ENCODE measurements at regions not wholly inside any gene's neighbourhood (a gene's known extent, or its start where the extent isn't known, plus 50 kb on each side); places are given as distances from the start of the nearest gene placed in this dataset.

DNA sequence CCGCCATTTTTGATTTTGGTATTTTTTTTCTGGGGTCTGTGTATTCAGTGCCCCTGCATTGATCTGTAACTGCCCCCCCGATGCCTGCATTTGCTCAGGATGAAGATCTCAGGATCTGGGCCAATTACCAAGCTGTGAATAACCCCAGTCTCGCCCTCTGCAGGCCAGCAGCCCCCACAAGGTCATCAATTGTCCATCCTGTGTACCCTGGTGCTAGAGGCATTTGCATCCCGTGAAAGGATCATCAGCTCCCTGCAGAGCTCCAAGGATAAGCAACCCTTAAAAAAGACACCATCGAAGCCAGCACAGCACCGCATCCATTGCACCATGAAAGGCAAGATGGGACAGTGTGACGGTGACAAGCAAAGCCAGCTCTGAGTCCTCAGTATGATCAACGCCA lies 154.1 kb upstream of the KLHL29 start:
- TF ChIP-seq, protein P1, sequence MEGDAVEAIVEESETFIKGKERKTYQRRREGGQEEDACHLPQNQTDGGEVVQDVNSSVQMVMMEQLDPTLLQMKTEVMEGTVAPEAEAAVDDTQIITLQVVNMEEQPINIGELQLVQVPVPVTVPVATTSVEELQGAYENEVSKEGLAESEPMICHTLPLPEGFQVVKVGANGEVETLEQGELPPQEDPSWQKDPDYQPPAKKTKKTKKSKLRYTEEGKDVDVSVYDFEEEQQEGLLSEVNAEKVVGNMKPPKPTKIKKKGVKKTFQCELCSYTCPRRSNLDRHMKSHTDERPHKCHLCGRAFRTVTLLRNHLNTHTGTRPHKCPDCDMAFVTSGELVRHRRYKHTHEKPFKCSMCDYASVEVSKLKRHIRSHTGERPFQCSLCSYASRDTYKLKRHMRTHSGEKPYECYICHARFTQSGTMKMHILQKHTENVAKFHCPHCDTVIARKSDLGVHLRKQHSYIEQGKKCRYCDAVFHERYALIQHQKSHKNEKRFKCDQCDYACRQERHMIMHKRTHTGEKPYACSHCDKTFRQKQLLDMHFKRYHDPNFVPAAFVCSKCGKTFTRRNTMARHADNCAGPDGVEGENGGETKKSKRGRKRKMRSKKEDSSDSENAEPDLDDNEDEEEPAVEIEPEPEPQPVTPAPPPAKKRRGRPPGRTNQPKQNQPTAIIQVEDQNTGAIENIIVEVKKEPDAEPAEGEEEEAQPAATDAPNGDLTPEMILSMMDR (IDR thresholded peaks at IDR 0.05; ENCODE audit: insufficient read depth in 1 of 2, low read depth in 1 of 2, low read length in 1 of 2, severe bottlenecking in 1 of 2, unreplicated experiment in 1 of 2) = no peak
- no peaks in the 10 kb centered on the region for H3K36me3 ChIP-seq (ENCODE audit: control insufficient read depth, insufficient read depth, low read length)
- H3K4me3 ChIP-seq (ENCODE audit: low read depth, low read length) = peak overlapping the region; percentile 27
- H3K9me3 Mint-ChIP-seq (ENCODE audit: unreplicated experiment) = no peaks in the 10 kb centered on the region
- 0 out of 2 replicates have a peak, but pooled peaks cover 3% of the 10 kb centered on the region for H3K4me1 ChIP-seq
- H3K27ac Mint-ChIP-seq (ENCODE audit: unreplicated experiment) = peak overlapping the region; percentile 83
- no peaks in the 10 kb centered on the region for H3K9me3 ChIP-seq
- H3K4me1 Mint-ChIP-seq (ENCODE audit: low read depth, unreplicated experiment) = peaks cover 6% of the 10 kb centered on the region
- H3K27me3 ChIP-seq (replicated peaks; ENCODE audit: control insufficient read depth, insufficient read depth, low read length) = no peaks in the 10 kb centered on the region
- ChIA-PET POLR2A (no interaction called here), CTCF (interaction anchor here (0.7 to 0.8 kb wide), 2 partner anchors 8 to 161 kb away, joined by 3 read pairs; no protein-coding TSS in a partner anchor)
- no peaks in the 10 kb centered on the region for H3K36me3 Mint-ChIP-seq (ENCODE audit: insufficient read depth, unreplicated experiment)
- peak overlapping the region; percentile 83 for H3K4me3 Mint-ChIP-seq (ENCODE audit: unreplicated experiment)
- BruUV-seq (replicated peaks) = no TSS peak
- no peaks in the 10 kb centered on the region for H3K27me3 Mint-ChIP-seq (ENCODE audit: insufficient read depth, unreplicated experiment)
- intact Hi-C loops (cut with micrococcal nuclease; ENCODE audit: unreplicated experiment) = no loop called here
- DNase-seq = no peak

DNA sequence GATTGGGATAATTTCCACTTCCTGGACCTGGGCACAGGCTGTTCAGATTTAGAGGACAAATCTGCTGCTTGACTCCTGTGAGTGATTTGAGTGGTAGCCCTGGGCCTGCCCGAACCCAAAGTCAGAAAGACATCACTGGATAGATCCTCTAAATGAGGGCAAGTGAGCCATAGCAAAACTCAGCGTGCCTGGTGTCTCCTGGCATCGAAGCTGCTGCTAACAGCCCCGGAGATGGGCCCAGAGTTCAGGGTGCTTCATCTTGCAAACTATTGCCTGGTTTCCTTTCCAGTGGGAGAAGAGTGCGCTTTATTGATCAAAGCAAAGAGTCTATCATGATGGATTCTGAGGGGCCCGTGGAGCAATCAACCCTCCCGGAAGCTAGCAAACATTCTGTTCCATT lies 153.1 kb upstream of the KLHL29 start:
- H3K36me3 Mint-ChIP-seq (ENCODE audit: insufficient read depth, unreplicated experiment) = no peaks in the 10 kb centered on the region
- intact Hi-C loops (cut with micrococcal nuclease; ENCODE audit: unreplicated experiment) = no loop called here

DNA sequence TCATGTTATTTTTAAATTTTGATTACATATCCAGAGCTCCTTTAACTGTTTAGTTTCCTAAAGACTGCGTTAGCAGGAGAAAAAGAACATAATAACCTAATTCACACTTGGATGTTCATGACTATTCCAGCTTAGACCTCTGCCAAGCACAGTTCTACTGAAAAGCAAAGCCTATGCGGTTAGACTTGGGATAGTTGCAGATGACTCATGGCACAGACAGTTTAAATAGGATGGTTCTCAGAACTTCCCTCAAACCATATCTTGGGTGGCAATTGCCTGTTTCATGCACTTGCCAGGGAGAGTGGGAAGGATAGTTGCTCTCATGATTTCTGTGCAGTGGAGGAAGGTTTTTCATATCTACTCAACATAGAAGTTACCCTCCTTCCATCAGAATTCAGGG lies 149.7 kb upstream of the KLHL29 start:
- H3K4me3 ChIP-seq (ENCODE audit: low read depth, low read length) = no peak overlapping the region
- ChIA-PET POLR2A (no interaction called here), CTCF (no interaction called here)
- no peak overlapping the region for H3K27ac Mint-ChIP-seq (ENCODE audit: unreplicated experiment)
- no peaks in the 10 kb centered on the region for H3K9me3 ChIP-seq
- H3K9me3 Mint-ChIP-seq (ENCODE audit: unreplicated experiment) = no peaks in the 10 kb centered on the region
- peaks cover 6% of the 10 kb centered on the region for H3K4me1 Mint-ChIP-seq (ENCODE audit: low read depth, unreplicated experiment)
- no peaks in the 10 kb centered on the region for H3K27me3 Mint-ChIP-seq (ENCODE audit: insufficient read depth, unreplicated experiment)
- no peak for DNase-seq
- intact Hi-C loops (cut with micrococcal nuclease; ENCODE audit: unreplicated experiment) = no loop called here
- 0 out of 2 replicates have a peak, but pooled peaks cover 3% of the 10 kb centered on the region for H3K4me1 ChIP-seq
- H3K27me3 ChIP-seq (replicated peaks; ENCODE audit: control insufficient read depth, insufficient read depth, low read length) = no peaks in the 10 kb centered on the region
- H3K36me3 ChIP-seq (ENCODE audit: control insufficient read depth, insufficient read depth, low read length) = no peaks in the 10 kb centered on the region
- no TSS peak for BruUV-seq (replicated peaks)
- no peaks in the 10 kb centered on the region for H3K36me3 Mint-ChIP-seq (ENCODE audit: insufficient read depth, unreplicated experiment)
- H3K4me3 Mint-ChIP-seq (ENCODE audit: unreplicated experiment) = no peak overlapping the region
- TF ChIP-seq, protein P1 (IDR thresholded peaks at IDR 0.05; ENCODE audit: insufficient read depth in 1 of 2, low read depth in 1 of 2, low read length in 1 of 2, severe bottlenecking in 1 of 2, unreplicated experiment in 1 of 2) = no peak

More for the DNA sequence above, 153.1 kb upstream of the KLHL29 start:
- no peak for DNase-seq
- Histone ChIP-seq H3K9me3 (no peaks in the 10 kb centered on the region), H3K36me3 (ENCODE audit: control insufficient read depth, insufficient read depth, low read length) (no peaks in the 10 kb centered on the region), H3K27me3 (replicated peaks; ENCODE audit: control insufficient read depth, insufficient read depth, low read length) (no peaks in the 10 kb centered on the region), H3K4me1 (0 out of 2 replicates have a peak, but pooled peaks cover 3% of the 10 kb centered on the region), H3K4me3 (ENCODE audit: low read depth, low read length) (no peak overlapping the region)
- TF ChIP-seq, protein P1 (IDR thresholded peaks at IDR 0.05; ENCODE audit: insufficient read depth in 1 of 2, low read depth in 1 of 2, low read length in 1 of 2, severe bottlenecking in 1 of 2, unreplicated experiment in 1 of 2) = no peak
- Mint-ChIP-seq H3K27ac (ENCODE audit: unreplicated experiment) (no peak overlapping the region), H3K4me1 (ENCODE audit: low read depth, unreplicated experiment) (peaks cover 6% of the 10 kb centered on the region), H3K4me3 (ENCODE audit: unreplicated experiment) (no peak overlapping the region), H3K9me3 (ENCODE audit: unreplicated experiment) (no peaks in the 10 kb centered on the region), H3K27me3 (ENCODE audit: insufficient read depth, unreplicated experiment) (no peaks in the 10 kb centered on the region)
- ChIA-PET CTCF (interaction anchor here (0.8 kb wide), 1 partner anchor 162 kb away, joined by 3 read pairs; no protein-coding TSS in a partner anchor), POLR2A (no interaction called here)
- BruUV-seq (replicated peaks) = no TSS peak

Measured in Caco-2 (cell line).